Large intestine (tissue), 3 donors: ENCODE measurements at regions not wholly inside any gene's neighbourhood (a gene's known extent, or its start where the extent isn't known, plus 50 kb on each side); places are given as distances from the start of the nearest gene placed in this dataset.

Source experiments
- DNase-seq, 2 donors: peaks; one replicate each; pipeline versions ENCODE4 v3.0.0 to v3.0.0-alpha.2; 2013
- H3K27ac ChIP-seq: one replicate; pipeline ENCODE4 v1.5.1; 2013; ENCODE audit warnings: low read length
- H3K27me3 ChIP-seq: 2 replicates; pipeline ENCODE4 v1.6.1; 2013; ENCODE audit warnings: low read length; ENCODE audit not compliant: control insufficient read depth, insufficient read depth
- H3K36me3 ChIP-seq: 2 replicates; pipeline ENCODE4 v1.6.1; 2013; ENCODE audit warnings: low read length; ENCODE audit not compliant: control insufficient read depth, insufficient read depth
- H3K4me1 ChIP-seq: one replicate; pipeline ENCODE4 v1.6.1; 2013; ENCODE audit warnings: low read length; ENCODE audit not compliant: control insufficient read depth, insufficient read depth
- H3K4me3 ChIP-seq: one replicate; pipeline ENCODE4 v1.5.1; 2013; ENCODE audit warnings: low read length
- H3K9me3 ChIP-seq: one replicate; pipeline ENCODE4 v1.6.1; 2013; ENCODE audit warnings: mild to moderate bottlenecking, low read depth, low read length, moderate library complexity; ENCODE audit not compliant: control insufficient read depth
- WGBS: methylation state at CpG from one replicate; pipeline ENCODE4 v1.1.5; 2013; ENCODE audit warnings: low lambda C conversion rate; ENCODE audit not compliant: insufficient coverage; 5-methylcytosine and 5-hydroxymethylcytosine counted together

DNA sequence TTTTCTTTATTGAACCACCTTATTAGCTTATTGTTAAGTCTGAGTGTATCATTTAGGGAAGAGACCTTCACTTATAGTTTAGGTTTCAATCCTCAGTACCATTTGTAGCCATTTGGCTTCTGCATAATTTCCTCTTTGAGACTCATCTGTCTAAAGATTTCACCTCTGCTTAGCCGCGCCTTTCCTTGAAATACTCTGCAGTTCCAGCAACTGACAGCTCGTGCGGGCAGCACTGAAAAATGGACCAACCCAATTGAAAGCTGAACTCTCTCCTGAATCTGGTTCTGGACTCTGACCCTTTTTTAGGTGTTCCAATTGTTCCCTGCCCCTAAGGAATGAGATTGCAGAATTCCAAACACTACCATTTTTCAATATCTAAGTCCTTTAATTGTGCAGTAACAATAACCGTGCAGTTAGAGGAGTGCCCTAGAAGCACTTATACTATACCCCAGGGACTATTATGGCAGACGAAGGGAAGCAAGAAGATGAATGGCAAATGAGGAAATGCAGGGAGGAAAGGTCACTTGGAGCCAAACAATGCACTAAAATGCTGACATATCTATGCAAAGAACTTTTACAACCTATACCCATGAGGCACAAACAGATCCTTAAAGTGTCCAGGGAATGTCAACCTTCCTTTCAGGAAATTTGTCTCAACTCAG, 50.1 kb upstream of the PDE4D start:
- Histone ChIP-seq H3K4me3 (no peak overlapping the region), H3K4me1 (no peaks in the 10 kb centered on the region), H3K36me3 (no peaks in the 10 kb centered on the region), H3K27ac (no peak overlapping the region), H3K9me3 (no peaks in the 10 kb centered on the region), H3K27me3 (no peaks in the 10 kb centered on the region)
- DNase-seq: peak in 1 of 2 donors; percentile 7
- WGBS: no CpG with 5 or more reads among the region's 6 CpGs
